Rectal smooth muscle tissue (tissue), 1 donor: ENCODE measurements at regions not wholly inside any gene's neighbourhood (a gene's known extent, or its start where the extent isn't known, plus 50 kb on each side); places are given as distances from the start of the nearest gene placed in this dataset.

Experiments
- H3K27ac ChIP-seq: one replicate; pipeline ENCODE4 v1.7.0; 2013; ENCODE audit warnings: low read depth, low read length, inconsistent platforms
- H3K27me3 ChIP-seq: one replicate; pipeline ENCODE4 v1.7.0; 2013; ENCODE audit warnings: low read length; ENCODE audit not compliant: control insufficient read depth, insufficient read depth
- H3K36me3 ChIP-seq: one replicate; pipeline ENCODE4 v1.7.0; 2013; ENCODE audit warnings: low read length; ENCODE audit not compliant: control insufficient read depth, insufficient read depth
- H3K4me1 ChIP-seq: one replicate; pipeline ENCODE4 v1.7.0; 2013; ENCODE audit warnings: low read length; ENCODE audit not compliant: control insufficient read depth, insufficient read depth
- H3K4me3 ChIP-seq: one replicate; pipeline ENCODE4 v1.7.0; 2013; ENCODE audit warnings: low read length
- H3K9ac ChIP-seq: one replicate; pipeline ENCODE4 v1.7.0; 2013; ENCODE audit warnings: low read length

DNA sequence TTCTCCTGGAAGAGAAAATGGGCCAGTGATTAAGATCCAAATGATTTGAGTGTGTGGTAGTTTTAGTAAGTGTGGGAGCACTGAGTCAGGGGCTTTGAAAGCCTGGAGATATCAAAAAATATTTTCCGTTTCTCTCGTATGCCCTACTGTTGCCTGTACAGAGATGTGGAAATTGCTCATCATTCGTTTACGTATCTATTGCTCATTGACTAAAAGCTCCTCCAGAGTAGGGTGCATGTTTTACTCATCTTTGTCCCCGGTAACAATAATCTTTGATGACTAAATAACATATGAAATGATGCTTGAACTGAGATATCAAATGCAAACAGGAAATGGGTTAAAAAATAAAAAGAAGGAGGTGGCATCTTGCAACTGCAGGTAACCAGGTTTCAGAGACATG, 114.2 kb upstream of the FST start:
- no peak overlapping the region for H3K27ac ChIP-seq
- no peaks in the 10 kb centered on the region for H3K27me3 ChIP-seq
- no peaks in the 10 kb centered on the region for H3K4me1 ChIP-seq
- H3K36me3 ChIP-seq, result no peaks in the 10 kb centered on the region
- H3K4me3 ChIP-seq, result no peak overlapping the region
- H3K9ac ChIP-seq, result no peak overlapping the region

DNA sequence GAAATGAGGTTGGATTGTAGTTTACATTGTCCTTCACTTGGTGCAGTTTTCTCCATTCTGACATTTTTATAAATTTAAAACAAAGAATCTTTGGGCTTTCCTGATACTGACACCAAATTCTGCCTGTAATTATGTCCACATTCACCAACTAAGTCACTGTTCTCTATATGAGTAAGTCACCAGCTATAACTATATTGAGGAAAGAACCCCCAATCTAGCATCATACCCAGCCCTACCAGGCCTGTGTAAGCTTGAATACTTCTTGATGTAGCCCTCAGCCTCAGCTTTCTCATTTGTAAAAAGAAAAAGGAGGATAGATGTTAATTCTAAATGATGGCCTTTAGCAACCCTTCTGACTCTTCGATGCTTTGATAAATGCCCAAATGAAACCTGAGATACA, 112.7 kb upstream of the FST start:
- Histone ChIP-seq H3K27ac (no peak overlapping the region), H3K4me3 (no peak overlapping the region), H3K36me3 (no peaks in the 10 kb centered on the region), H3K9ac (no peak overlapping the region), H3K27me3 (no peaks in the 10 kb centered on the region), H3K4me1 (no peaks in the 10 kb centered on the region)

DNA sequence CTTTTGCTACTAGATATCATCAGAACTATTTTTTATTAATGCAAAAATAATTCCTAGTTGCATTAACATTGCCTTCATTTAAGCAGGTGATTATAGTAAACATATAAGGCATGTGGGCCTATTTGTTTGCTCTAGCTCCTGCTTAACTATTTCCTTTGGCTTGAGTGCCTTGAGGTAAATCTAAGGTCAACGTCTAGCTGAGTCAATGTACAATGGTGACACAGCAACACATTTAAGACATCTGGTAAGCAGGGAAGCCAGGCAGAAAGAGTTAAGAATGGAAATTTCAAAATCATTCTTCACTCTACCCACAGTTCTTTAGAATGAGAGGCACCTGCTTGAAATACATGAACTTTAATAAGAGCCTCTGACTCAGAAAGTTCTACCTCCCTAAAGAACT, 111.9 kb upstream of the FST start:
- H3K27me3 ChIP-seq, result no peaks in the 10 kb centered on the region
- no peaks in the 10 kb centered on the region for H3K36me3 ChIP-seq
- no peak overlapping the region for H3K4me3 ChIP-seq
- no peak overlapping the region for H3K27ac ChIP-seq
- no peak overlapping the region for H3K9ac ChIP-seq
- H3K4me1 ChIP-seq, result no peaks in the 10 kb centered on the region

DNA sequence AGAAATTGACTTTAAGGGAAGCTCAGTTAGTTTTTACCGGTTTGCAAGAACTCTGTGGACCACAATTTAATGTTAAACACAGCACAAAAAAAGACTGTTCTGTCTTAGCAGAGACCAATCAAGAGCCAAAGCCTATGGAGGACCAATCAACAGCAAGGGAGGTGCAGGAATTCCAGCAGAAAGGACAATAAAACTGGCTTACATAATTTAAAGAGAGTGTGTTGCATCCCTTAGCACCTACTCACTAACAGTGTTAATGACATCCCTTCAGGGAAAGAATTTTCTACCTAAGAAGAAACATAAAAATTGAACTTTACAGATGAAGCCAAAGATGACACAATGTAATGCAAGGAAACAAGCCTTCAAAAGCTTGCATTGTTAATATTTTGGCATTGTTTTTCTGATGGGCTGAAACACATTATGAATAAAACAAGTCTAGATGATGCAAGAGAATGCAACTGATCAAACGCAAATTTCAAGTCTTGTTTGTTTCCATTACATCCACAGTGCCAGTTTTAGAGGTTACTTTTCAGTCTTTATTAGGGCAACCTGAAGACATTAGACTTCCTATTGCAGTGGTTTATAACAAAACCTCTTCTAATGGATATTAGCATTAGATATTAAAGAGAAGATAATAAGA, 111.3 kb upstream of the FST start:
- H3K36me3 ChIP-seq, result no peaks in the 10 kb centered on the region
- H3K27ac ChIP-seq, result no peak overlapping the region
- H3K4me1 ChIP-seq, result no peaks in the 10 kb centered on the region
- H3K4me3 ChIP-seq, result no peak overlapping the region
- no peak overlapping the region for H3K9ac ChIP-seq
- no peaks in the 10 kb centered on the region for H3K27me3 ChIP-seq

DNA sequence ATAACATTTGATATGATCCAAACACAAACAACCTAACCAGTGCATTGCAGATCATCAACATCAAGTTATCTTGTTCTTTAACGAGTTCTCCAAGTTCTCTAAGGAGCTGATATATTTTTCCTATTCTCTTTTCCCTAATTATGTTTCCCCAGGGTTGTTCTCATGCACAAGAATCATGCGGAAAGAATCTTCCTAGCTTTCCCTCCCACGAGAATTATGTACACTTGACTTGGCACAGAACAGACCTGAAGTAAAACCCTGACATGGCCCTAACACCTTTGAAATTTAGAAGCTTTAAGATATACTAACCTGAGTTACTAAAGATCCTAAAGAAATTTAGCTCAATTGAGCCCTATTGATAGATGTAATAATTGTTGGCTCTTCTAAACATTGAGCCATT, 110.7 kb upstream of the FST start:
- Histone ChIP-seq H3K9ac (no peak overlapping the region), H3K36me3 (no peaks in the 10 kb centered on the region), H3K4me3 (no peak overlapping the region), H3K27me3 (no peaks in the 10 kb centered on the region), H3K4me1 (no peaks in the 10 kb centered on the region), H3K27ac (no peak overlapping the region)

DNA sequence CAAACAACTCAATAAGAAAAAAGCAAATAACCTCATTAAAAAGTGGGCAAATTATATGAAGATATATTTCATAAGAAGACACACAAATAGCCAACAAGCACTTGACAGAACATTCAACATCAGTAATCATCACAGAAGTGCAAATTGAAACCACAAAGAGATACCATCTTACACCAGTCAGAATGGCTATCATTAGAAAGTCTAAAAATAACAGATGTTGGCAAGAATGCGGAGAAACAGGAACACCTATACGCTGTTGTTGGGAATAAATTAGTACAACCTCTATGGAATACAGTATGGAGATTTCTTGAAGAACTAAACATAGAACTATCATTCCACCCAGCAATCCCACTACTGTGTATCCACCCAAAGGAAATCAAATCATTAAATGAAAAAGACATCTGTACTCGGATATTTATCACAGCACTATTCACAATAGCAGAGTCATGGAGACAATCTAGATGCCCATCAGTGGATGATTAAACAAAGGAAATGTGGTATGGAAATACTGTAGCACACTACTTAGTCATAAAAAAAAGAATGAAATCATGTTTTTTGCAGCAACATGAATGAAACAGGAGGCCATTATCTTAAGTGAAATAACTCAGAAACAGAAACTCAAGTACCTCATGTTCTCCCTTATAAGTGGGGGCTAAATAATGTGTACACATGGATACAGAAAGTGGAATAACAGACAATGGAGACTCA, 106.8 kb upstream of the FST start:
- H3K36me3 ChIP-seq, result no peaks in the 10 kb centered on the region
- no peak overlapping the region for H3K9ac ChIP-seq
- H3K4me3 ChIP-seq, result no peak overlapping the region
- no peaks in the 10 kb centered on the region for H3K27me3 ChIP-seq
- H3K27ac ChIP-seq, result no peak overlapping the region
- no peaks in the 10 kb centered on the region for H3K4me1 ChIP-seq

DNA sequence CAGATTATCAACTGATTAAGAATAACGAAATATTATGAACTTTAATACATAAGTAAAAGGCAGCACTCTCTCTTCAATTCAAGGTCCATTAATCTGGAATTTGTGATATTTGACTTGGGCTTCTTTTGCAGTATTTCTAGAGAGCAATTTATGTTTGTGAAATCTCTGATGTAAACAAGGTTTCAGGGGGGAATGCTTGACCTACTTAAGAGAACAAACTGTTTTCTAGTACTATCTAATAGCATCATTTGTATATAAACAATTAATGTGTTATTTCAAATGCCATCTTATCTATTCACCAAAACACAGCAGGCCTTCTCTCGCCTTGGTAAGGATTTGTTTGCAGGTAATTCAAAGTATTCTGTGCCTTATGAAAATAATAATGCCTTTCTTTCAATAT, 103.6 kb upstream of the FST start:
- H3K36me3 ChIP-seq, result no peaks in the 10 kb centered on the region
- H3K27me3 ChIP-seq, result no peaks in the 10 kb centered on the region
- no peak overlapping the region for H3K9ac ChIP-seq
- H3K4me3 ChIP-seq, result no peak overlapping the region
- H3K27ac ChIP-seq, result no peak overlapping the region
- no peaks in the 10 kb centered on the region for H3K4me1 ChIP-seq

DNA sequence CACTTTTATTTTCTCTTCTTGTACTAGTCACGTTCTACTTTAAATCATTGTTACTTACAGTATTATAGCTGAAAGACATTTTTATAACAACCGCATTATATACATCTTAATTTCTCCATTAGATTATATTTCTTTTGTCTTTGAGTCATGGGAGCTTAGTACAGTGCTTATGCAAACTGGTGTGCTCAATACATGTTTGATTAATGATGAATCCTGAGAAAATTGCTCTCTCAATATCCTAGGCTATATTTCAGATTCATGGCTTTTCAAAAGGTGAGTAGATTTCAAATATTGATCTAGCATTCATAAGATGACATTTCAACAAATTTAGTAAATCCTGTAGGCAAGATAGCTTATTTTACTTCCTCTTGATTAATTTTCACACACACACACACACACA, 102.2 kb upstream of the FST start:
- H3K9ac ChIP-seq, result no peak overlapping the region
- no peak overlapping the region for H3K4me3 ChIP-seq
- no peaks in the 10 kb centered on the region for H3K27me3 ChIP-seq
- no peaks in the 10 kb centered on the region for H3K4me1 ChIP-seq
- no peaks in the 10 kb centered on the region for H3K36me3 ChIP-seq
- no peak overlapping the region for H3K27ac ChIP-seq

DNA sequence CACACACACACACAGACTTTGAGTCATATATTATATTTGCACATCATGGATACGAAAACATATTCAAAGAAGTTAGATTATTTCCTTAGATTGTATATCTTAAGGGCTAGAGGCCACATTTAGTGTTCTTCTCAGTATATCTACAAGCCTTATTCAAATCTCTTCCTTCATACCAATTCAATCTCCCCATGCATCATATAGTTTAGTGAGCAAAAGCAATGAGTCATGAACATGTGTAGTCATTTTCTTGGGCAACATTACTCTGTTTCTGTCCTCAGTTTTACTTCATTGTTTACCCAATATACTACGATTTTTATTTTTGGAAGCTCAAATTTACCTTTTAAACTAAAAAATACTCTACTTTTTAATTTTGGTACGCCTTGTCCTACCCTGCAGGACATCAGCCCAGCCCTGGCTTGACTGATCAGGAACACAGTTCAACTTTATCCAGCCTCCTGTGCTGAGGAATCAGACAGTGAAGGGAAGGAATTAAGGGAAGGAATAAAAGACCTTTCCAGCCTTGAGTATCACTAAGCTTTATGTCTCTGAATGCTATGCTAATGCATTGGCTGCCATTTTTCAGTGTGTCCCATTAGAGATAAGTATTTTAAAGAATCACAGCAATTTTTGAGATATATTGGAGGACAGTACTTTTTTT, 101.7 kb upstream of the FST start:
- no peak overlapping the region for H3K4me3 ChIP-seq
- no peaks in the 10 kb centered on the region for H3K4me1 ChIP-seq
- no peaks in the 10 kb centered on the region for H3K27me3 ChIP-seq
- H3K36me3 ChIP-seq, result no peaks in the 10 kb centered on the region
- H3K27ac ChIP-seq, result no peak overlapping the region
- no peak overlapping the region for H3K9ac ChIP-seq

DNA sequence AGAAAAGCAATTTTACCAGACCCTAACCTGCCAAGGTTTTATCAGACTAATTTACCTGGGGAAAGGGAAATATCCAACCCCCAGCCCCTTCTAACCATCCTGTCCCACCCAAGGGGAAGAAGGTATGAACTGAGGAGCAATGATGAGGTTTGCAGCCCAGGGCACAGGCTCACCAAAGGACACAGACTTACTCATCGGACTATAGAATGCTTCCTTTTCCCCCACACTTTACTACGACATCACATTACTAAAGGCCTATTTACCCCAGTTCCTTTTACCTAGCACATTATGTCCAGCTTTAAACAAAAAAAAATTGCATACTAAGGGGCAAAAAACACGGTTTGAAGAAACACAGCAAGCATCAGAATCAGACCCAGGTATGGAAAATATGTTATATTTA, 94.1 kb upstream of the FST start:
- Histone ChIP-seq H3K4me3 (no peak overlapping the region), H3K9ac (no peak overlapping the region), H3K36me3 (no peaks in the 10 kb centered on the region), H3K4me1 (no peaks in the 10 kb centered on the region), H3K27ac (no peak overlapping the region), H3K27me3 (no peaks in the 10 kb centered on the region)

DNA sequence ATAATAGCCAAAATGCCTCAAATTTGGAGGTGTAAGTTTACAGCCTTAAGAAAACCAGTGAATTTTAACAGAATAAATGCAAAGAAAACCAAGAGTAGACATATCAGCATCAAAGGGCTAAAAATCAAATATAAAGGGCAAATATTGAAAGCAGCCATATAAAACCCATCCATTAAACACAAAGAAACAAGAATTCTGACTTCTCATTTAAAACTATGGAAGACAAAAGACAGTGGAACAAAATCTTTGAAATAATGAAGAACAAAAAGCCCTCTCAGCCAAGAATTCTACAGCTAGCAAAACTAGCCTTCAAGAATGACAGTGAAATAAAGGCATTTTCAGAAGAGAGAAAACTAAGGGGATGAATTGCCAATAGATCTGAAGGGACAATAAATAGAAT, 91.3 kb upstream of the FST start:
- Histone ChIP-seq H3K36me3 (no peaks in the 10 kb centered on the region), H3K9ac (no peak overlapping the region), H3K27me3 (no peaks in the 10 kb centered on the region), H3K4me3 (no peak overlapping the region), H3K4me1 (no peaks in the 10 kb centered on the region), H3K27ac (no peak overlapping the region)

DNA sequence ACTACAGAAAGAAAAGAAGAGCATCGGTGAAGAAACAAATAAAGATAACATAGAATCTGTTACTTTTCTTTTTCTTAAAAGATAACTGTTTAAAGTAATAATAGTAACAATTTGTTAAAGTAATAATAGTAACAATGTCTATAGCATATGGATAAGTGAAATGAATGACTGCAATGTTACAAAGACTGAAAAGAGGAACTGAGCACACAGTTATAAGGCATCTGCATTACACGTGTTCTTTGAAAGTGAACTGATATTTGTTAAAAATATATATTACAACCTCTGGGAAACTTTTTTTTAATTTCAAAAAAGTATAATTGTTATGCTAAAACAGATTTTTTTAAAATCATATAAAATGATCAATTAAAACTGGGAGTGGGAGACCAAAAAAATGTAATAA, 88.4 kb upstream of the FST start:
- Histone ChIP-seq H3K4me1 (no peaks in the 10 kb centered on the region), H3K27ac (no peak overlapping the region), H3K27me3 (no peaks in the 10 kb centered on the region), H3K4me3 (no peak overlapping the region), H3K36me3 (no peaks in the 10 kb centered on the region), H3K9ac (no peak overlapping the region)

DNA sequence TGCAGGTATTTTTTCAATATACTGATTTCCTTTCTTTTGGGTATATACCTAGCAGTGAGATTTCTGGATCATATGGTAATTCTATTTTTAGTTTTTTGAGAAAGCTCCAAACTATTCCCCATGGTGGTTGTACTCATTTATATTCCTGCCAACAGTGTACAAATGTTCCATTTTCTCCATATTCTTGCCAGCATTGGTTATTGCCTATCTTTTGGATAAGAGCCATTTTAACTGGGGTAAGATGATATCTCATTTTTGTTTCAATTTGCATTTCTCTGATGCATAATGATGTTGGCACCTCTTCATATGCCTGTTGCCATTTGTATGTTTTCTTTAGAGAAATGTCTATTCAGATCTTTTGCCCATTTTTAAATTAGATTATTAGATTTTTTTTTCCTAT, 85.6 kb upstream of the FST start:
- no peak overlapping the region for H3K27ac ChIP-seq
- no peaks in the 10 kb centered on the region for H3K36me3 ChIP-seq
- H3K4me3 ChIP-seq, result no peak overlapping the region
- no peaks in the 10 kb centered on the region for H3K4me1 ChIP-seq
- H3K27me3 ChIP-seq, result no peaks in the 10 kb centered on the region
- no peak overlapping the region for H3K9ac ChIP-seq
